ENCODE measurements at regions not wholly inside any gene's neighbourhood (a gene's known extent, or its start where the extent isn't known, plus 50 kb on each side); places are given as distances from the start of the nearest gene placed in this dataset.

DNA sequence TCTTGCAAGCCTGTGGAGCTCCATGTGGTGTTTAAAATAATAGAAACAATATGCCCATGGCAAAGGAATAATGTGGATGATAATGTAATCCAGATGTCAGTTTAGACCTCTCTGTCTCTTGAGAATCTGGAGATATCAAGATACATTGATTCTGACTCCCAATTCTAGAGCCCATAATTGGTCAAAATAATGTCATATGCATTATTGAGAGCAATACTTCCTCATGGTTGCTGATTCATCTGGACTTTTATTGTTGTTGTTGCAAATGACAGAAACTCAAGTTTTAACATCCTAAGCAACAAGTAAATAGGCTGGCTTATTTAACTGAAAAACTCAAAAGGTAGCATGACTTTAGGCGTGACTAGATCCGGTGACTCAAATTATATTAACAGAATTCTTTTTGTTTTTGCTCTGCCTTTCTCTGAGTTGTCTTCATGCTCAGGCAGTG, 152.1 kb downstream of the PCSK1 start:
- H3K27ac ChIP-seq: no peak overlapping the region
- no peak for TF ChIP-seq CTCF (IDR thresholded peaks at IDR 0.05)
- no peak for TF ChIP-seq ZFX (IDR thresholded peaks at IDR 0.05; ENCODE audit: borderline replicate concordance)

- TF ChIP-seq CTCF (IDR thresholded peaks at IDR 0.05): no peak
- H3K27ac ChIP-seq: no peak overlapping the region
Measured at GRCh38 chr5:96279801-96280542, 153.1 kb downstream of the PCSK1 start.

DNA sequence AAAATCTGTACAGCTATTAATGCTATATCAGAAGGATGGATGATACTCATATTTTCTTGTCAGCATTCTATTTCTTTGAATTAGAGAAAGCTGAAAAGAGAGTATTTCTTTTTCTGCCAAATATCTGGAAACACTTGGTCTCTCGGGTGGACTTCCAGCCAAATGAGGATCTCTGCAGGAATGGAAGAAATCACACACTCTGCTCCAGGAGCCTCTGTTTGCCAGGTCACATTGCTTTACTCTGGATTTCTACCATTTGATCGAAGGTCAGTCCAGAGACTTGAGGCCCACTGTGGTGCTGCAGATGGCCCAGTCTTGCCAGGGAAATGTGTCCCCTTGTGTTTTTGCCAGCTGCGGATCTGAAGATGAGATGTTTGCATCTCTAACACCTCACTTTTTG, 154.1 kb downstream of the PCSK1 start:
- TF ChIP-seq ZFX (IDR thresholded peaks at IDR 0.05; ENCODE audit: borderline replicate concordance) (no peak), CTCF (IDR thresholded peaks at IDR 0.05) (no peak)

DNA sequence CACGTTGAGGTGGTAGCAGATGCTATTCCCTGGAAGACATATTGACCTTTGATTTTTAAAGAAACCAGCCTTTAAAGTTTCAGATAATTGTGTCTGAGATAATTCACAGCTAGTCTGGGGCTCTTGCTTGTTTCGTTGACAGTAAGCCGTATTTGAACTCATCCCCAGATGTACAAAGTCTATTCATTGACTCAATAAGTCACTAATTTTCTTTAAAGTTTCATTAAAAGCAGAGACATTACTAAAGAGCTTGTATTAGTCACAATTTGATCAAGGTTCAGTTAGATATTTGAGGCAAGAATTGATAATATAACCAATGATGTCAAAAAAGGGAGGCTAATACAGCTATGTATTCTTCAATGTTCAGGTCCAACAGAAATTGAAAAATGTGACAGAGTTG, 158.0 kb downstream of the PCSK1 start:
- TF ChIP-seq ZFX (IDR thresholded peaks at IDR 0.05; ENCODE audit: borderline replicate concordance): no peak
- no peak for TF ChIP-seq CTCF (IDR thresholded peaks at IDR 0.05)
- no peak overlapping the region for H3K27ac ChIP-seq

More for the DNA sequence above, 154.1 kb downstream of the PCSK1 start:
- H3K27ac ChIP-seq: no peak overlapping the region

- no peak overlapping the region for H3K27ac ChIP-seq
- TF ChIP-seq ZFX (IDR thresholded peaks at IDR 0.05; ENCODE audit: borderline replicate concordance) (no peak), CTCF (IDR thresholded peaks at IDR 0.05) (no peak)
Measured at GRCh38 chr5:96265487-96265886, 167.6 kb downstream of the PCSK1 start.

GRCh38 chr5:96264047-96264446, 169.0 kb downstream of the PCSK1 start:
- TF ChIP-seq ZFX (IDR thresholded peaks at IDR 0.05; ENCODE audit: borderline replicate concordance) (no peak), CTCF (IDR thresholded peaks at IDR 0.05) (no peak)
- H3K27ac ChIP-seq: no peak overlapping the region

DNA sequence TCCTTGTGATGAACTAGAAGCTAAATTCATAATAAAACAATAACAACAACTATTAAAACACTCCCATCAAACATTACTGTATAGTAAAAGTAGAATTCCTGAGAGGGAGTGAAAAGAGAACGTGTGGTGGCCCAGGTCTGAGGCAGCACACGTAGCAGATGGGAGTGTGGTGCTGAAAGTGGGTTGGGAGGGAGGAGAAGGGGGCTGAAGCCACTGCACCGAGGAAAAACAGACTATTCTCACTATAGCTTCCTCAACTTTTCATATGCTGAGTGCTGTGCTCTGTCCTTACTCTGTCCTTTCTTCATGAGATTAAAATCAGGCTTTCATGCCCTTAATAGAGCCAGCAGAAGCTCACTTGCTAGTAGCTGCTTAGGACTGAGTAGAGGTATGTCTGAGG, 170.9 kb downstream of the PCSK1 start:
- no peak for TF ChIP-seq ZFX (IDR thresholded peaks at IDR 0.05; ENCODE audit: borderline replicate concordance)
- no peak for TF ChIP-seq CTCF (IDR thresholded peaks at IDR 0.05)

More for the DNA sequence above, 170.9 kb downstream of the PCSK1 start:
- no peak overlapping the region for H3K27ac ChIP-seq
